B cell (primary cell): ENCODE measurements at regions not wholly inside any gene's neighbourhood (a gene's known extent, or its start where the extent isn't known, plus 50 kb on each side); places are given as distances from the start of the nearest gene placed in this dataset.

Experiments
- ATAC-seq: fragments of 200-7000 bp; cut with Tn5 transposase; one replicate; pipeline ENCODE4 v1.10.0; 2021; ENCODE audit warnings: low read depth, mild to moderate bottlenecking, moderate number of reproducible peaks, moderate library complexity
- CTCF ChIA-PET: fragments of 350-600 bp; sonication (Branson Sonifier 250); formaldehyde crosslinking; loops from one replicate; lab custom pipeline; 2021; ENCODE audit warnings: antibody characterized with exemption, inconsistent platforms; lab: Charles Lee
- POLR2A ChIA-PET: fragments of 350-600 bp; sonication (Branson Sonifier 250); formaldehyde crosslinking; loops from one replicate; lab custom pipeline; 2021; ENCODE audit warnings: antibody characterized with exemption; lab: Charles Lee
- DNase-seq: peaks from one replicate; pipeline ENCODE4 v3.0.0; 2013
- H2AFZ ChIP-seq: 2 replicates; pipeline ENCODE4 v1.6.1; 2012; ENCODE audit warnings: mild to moderate bottlenecking, low read depth, low read length; ENCODE audit not compliant: insufficient read depth, poor library complexity, severe bottlenecking
- H3K27ac ChIP-seq, 2 donors: 1 replicate in 1 of 2; 2 replicates in 1 of 2; pipeline ENCODE4 v1.5.1; 2012 to 2013; ENCODE audit warnings: low read length in 2 of 2, mild to moderate bottlenecking in 2 of 2, moderate library complexity in 1 of 2
- H3K27me3 ChIP-seq, 4 experiments: fragments of 200-600 bp in 1 of 4; sonication (generic) in 1 of 4; replicated peaks in 1 of 4; 1 replicate in 2 of 4; 2 replicates in 2 of 4; pipeline versions ENCODE4 v1.6.1 to v1.7.0; 2013 to 2016; ENCODE audit warnings: low read length in 3 of 4, mild to moderate bottlenecking in 2 of 4, mixed read lengths in 1 of 4, moderate library complexity in 1 of 4; ENCODE audit not compliant: insufficient read depth in 4 of 4, control insufficient read depth in 3 of 4; ENCODE audit errors: control extremely low read depth in 1 of 4
- H3K36me3 ChIP-seq, 2 experiments: replicated peaks in 1 of 2; 1 replicate in 1 of 2; 2 replicates in 1 of 2; pipeline versions ENCODE4 v1.6.1 to v1.7.1; 2013; ENCODE audit warnings: low read length in 1 of 2; ENCODE audit not compliant: insufficient read depth in 2 of 2, control insufficient read depth in 1 of 2; ENCODE audit errors: control extremely low read depth in 1 of 2, extremely low read depth in 1 of 2
- H3K4me1 ChIP-seq, 2 donors: fragments of 200-600 bp in 1 of 2; sonication (generic) in 1 of 2; 1 replicate in 1 of 2; 2 replicates in 1 of 2; pipeline versions ENCODE4 v1.5.1 to v1.6.1; 2013 to 2017; ENCODE audit warnings: low read length in 2 of 2; ENCODE audit not compliant: control insufficient read depth in 2 of 2, insufficient read depth in 2 of 2
- H3K4me2 ChIP-seq: replicated peaks from 2 replicates; pipeline ENCODE3; 2012; ENCODE audit warnings: mild to moderate bottlenecking, low read depth, low read length; ENCODE audit not compliant: poor library complexity, severe bottlenecking
- H3K4me3 ChIP-seq, 5 experiments: fragments of 200-600 bp in 1 of 5; sonication (generic) in 1 of 5; 1 replicate in 3 of 5; 2 replicates in 2 of 5; pipeline versions ENCODE4 v1.5.1 to v1.7.0; 2011 to 2016; ENCODE audit warnings: low read length in 4 of 5, mild to moderate bottlenecking in 4 of 5, low read depth in 2 of 5, control low read depth in 1 of 5, moderate library complexity in 1 of 5; ENCODE audit not compliant: insufficient read depth in 1 of 5; ENCODE audit errors: control extremely low read depth in 1 of 5, extremely low read depth in 1 of 5
- H3K79me2 ChIP-seq: fragments of 200-600 bp; sonication (generic); one replicate; pipeline ENCODE4 v1.6.0; 2016; ENCODE audit warnings: low read length; ENCODE audit not compliant: control insufficient read depth, insufficient read depth
- H3K9ac ChIP-seq: fragments of 200-600 bp; sonication (generic); 2 replicates; pipeline ENCODE4 v1.6.1; 2017; ENCODE audit warnings: mild to moderate bottlenecking, low read length, moderate library complexity
- H3K9me3 ChIP-seq, 3 donors: one replicate each; pipeline versions ENCODE4 v1.6.1 to v1.7.1; 2013; ENCODE audit warnings: low read length in 2 of 3; ENCODE audit not compliant: control insufficient read depth in 2 of 3, insufficient read depth in 1 of 3; ENCODE audit errors: control extremely low read depth in 1 of 3
- H4K20me1 ChIP-seq: 2 replicates; pipeline ENCODE4 v1.6.0; 2012; ENCODE audit warnings: mild to moderate bottlenecking, low read length; ENCODE audit not compliant: insufficient read depth, control insufficient read depth, poor library complexity, severe bottlenecking
- H3K27ac Mint-ChIP-seq: one replicate; pipeline ENCODE4 v1.8.0; 2021; ENCODE audit warnings: mixed read lengths
- H3K27me3 Mint-ChIP-seq: one replicate; pipeline ENCODE4 v1.8.0; 2021; ENCODE audit warnings: mixed read lengths
- H3K4me1 Mint-ChIP-seq: one replicate; pipeline ENCODE4 v1.8.0; 2021; ENCODE audit warnings: mixed read lengths
- H3K4me3 Mint-ChIP-seq: one replicate; pipeline ENCODE4 v1.8.0; 2021; ENCODE audit warnings: mixed read lengths
- H3K9me3 Mint-ChIP-seq: one replicate; pipeline ENCODE4 v1.8.0; 2022; ENCODE audit warnings: mixed read lengths; ENCODE audit not compliant: insufficient read depth
- EZH2 ChIP-seq: IDR thresholded peaks from 2 replicates; pipeline ENCODE4 v1.6.1; 2012; ENCODE audit warnings: borderline replicate concordance, low read depth, mild to moderate bottlenecking, moderate library complexity, low read length; ENCODE audit not compliant: insufficient read depth, poor library complexity, severe bottlenecking
- WGBS: methylation state at CpG from one replicate; pipeline ENCODE4 v1.1.5; 2013; ENCODE audit warnings: missing lambda C conversion rate; ENCODE audit not compliant: insufficient coverage; 5-methylcytosine and 5-hydroxymethylcytosine counted together
- intact Hi-C: fragments of 100-400 bp; cut with micrococcal nuclease; formaldehyde crosslinking; loops from one replicate; pipeline ENCODE4 v1.10.0; 2022
- TF ChIP-seq, protein P1 (sequence below): fragments of 200-600 bp; IDR thresholded peaks from one replicate; pipeline ENCODE4 v1.8.0; 2022; ENCODE audit warnings: antibody characterized with exemption, mild to moderate bottlenecking

DNA sequence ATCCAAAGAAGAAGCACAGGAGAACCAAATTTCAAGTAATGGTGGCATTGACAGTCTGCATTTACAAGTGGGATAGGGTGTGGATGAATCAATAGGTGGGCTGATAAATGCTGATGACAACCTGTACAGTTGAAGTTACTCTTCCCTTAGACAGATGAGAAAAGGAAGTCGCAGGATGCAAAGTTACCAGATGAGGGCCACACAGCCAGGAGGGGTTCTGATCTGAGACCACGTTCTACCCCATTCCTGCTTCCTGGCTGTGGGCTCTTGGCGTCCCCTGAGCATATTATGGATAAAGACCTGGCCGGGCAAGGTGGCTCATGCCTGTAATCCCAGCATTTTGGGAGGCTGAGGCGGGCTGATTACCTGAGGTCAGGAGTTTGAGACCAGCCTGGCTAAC, 104.6 kb downstream of the EOMES start:
- no peak overlapping the region for H3K4me3 Mint-ChIP-seq
- Histone ChIP-seq H3K4me1 (no peaks in the 10 kb centered on the region), H2AFZ (no peak overlapping the region), H3K9me3 (peaks cover 0 to 17% (median 16%) of the 10 kb centered on the region in 3 donors), H3K27ac (no peak overlapping the region), H4K20me1 (no peaks in the 10 kb centered on the region), H3K79me2 (no peaks in the 10 kb centered on the region), H3K4me3 (no peak overlapping the region), H3K4me2 (no peak overlapping the region), H3K9ac (no peak overlapping the region), H3K36me3 (no peaks in the 10 kb centered on the region), H3K27me3 (no peaks in the 10 kb centered on the region)
- TF ChIP-seq, protein P1, sequence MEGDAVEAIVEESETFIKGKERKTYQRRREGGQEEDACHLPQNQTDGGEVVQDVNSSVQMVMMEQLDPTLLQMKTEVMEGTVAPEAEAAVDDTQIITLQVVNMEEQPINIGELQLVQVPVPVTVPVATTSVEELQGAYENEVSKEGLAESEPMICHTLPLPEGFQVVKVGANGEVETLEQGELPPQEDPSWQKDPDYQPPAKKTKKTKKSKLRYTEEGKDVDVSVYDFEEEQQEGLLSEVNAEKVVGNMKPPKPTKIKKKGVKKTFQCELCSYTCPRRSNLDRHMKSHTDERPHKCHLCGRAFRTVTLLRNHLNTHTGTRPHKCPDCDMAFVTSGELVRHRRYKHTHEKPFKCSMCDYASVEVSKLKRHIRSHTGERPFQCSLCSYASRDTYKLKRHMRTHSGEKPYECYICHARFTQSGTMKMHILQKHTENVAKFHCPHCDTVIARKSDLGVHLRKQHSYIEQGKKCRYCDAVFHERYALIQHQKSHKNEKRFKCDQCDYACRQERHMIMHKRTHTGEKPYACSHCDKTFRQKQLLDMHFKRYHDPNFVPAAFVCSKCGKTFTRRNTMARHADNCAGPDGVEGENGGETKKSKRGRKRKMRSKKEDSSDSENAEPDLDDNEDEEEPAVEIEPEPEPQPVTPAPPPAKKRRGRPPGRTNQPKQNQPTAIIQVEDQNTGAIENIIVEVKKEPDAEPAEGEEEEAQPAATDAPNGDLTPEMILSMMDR: no peak
- no peak for TF ChIP-seq EZH2
- ATAC-seq (no peak), DNase-seq (no peak)
- H3K4me1 Mint-ChIP-seq: no peaks in the 10 kb centered on the region
- H3K9me3 Mint-ChIP-seq: peaks cover 9% of the 10 kb centered on the region
- intact Hi-C loops: no loop called here
- H3K27me3 Mint-ChIP-seq: no peaks in the 10 kb centered on the region
- ChIA-PET POLR2A (no interaction called here), CTCF (interaction anchor here (0.6 kb wide), 1 partner anchor 27 kb away, joined by 3 read pairs; no protein-coding TSS in a partner anchor)
- 83% methylated on average over 4 of the region's 5 CpGs for WGBS
- no peak overlapping the region for H3K27ac Mint-ChIP-seq

DNA sequence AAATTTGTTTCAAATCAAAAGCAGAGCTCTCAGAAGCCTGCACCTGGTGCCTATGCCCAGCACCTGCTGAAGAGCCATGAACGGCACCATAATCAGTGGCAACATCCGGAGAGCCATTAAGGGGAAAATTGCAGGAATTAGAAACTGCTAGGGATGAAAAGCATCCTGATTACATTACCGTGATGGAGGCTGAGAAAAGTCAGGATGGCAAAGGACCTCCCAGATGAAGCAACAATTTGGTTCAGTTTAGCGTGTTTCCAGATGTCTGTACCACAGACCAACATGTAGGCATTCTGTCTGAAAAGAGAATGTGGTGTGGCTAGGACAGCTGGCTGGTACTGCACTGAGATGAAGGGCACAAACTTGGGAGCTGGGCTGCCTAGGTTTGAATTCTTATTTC, 106.1 kb downstream of the EOMES start:
- TF ChIP-seq EZH2: no peak
- TF ChIP-seq, protein P1: no peak
- no peaks in the 10 kb centered on the region for H3K36me3 ChIP-seq
- H3K9me3 Mint-ChIP-seq: peaks cover 6% of the 10 kb centered on the region
- H3K4me1 Mint-ChIP-seq: peaks cover 9% of the 10 kb centered on the region
- no peaks in the 10 kb centered on the region for H3K79me2 ChIP-seq
- no peak overlapping the region for H3K9ac ChIP-seq
- ATAC-seq (no peak), DNase-seq (no peak)
- no peaks in the 10 kb centered on the region for H3K27me3 ChIP-seq
- intact Hi-C loops: no loop called here
- H3K4me1 ChIP-seq: peaks cover 0 to 8% of the 10 kb centered on the region in 2 donors
- no peak overlapping the region for H2AFZ ChIP-seq
- no peaks in the 10 kb centered on the region for H4K20me1 ChIP-seq
- no peak overlapping the region for H3K4me2 ChIP-seq
- POLR2A ChIA-PET: no interaction called here
- H3K27me3 Mint-ChIP-seq: no peaks in the 10 kb centered on the region
- H3K9me3 ChIP-seq: peaks cover 0 to 17% (median 16%) of the 10 kb centered on the region in 3 donors
- no peak overlapping the region for H3K27ac ChIP-seq
- CTCF ChIA-PET: no interaction called here
- no peak overlapping the region for H3K4me3 Mint-ChIP-seq
- 92% methylated on average over 4 of the region's 4 CpGs for WGBS
- H3K4me3 ChIP-seq: no peak overlapping the region
- H3K27ac Mint-ChIP-seq: no peak overlapping the region
